ENCODE measurements at regions not wholly inside any gene's neighbourhood (a gene's known extent, or its start where the extent isn't known, plus 50 kb on each side); places are given as distances from the start of the nearest gene placed in this dataset.
A peak's percentile ranks its signal among the peaks of the same experiment; 100 is the strongest.

DNA sequence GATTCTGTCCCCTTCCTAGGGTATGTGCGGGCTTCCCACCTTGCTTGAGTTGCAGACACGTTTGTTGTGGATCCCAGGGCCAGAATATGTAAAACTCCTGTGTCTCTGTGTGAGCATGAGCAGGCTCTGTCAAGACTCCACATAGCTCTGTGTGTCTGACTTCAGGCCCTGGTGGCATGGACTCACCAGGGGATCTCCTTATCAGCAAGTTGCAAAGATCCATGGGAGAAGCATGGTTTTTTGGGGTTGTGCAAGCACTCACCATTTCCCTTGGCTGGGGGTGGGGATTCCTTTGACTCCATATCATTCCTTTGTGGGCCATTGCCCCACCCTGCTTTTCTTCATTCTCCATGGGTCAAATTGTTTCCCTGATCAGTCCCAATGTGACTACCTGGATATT, 205.6 kb downstream of the TUSC1 start:
- H3K36me3 ChIP-seq: no peaks in the 10 kb centered on the region
- H3K4me3 ChIP-seq: no peak overlapping the region
- 56% methylated on average over 2 of the region's 2 CpGs; no CpG with 5 or more reads in 1 of the 2 donors for WGBS, 2 donors (ENCODE audit: low coverage in 1 of 2)
- no peaks in the 10 kb centered on the region for H3K27me3 ChIP-seq
- H3K9me3 ChIP-seq: no peaks in the 10 kb centered on the region
- no peak for DNase-seq
- TF ChIP-seq EP300 (IDR thresholded peaks at IDR 0.05; ENCODE audit: low read depth) (no peak), POLR2AphosphoS5 (IDR thresholded peaks at IDR 0.05) (no peak), POLR2A (IDR thresholded peaks at IDR 0.05) (no peak)
- TF ChIP-seq, protein P1, sequence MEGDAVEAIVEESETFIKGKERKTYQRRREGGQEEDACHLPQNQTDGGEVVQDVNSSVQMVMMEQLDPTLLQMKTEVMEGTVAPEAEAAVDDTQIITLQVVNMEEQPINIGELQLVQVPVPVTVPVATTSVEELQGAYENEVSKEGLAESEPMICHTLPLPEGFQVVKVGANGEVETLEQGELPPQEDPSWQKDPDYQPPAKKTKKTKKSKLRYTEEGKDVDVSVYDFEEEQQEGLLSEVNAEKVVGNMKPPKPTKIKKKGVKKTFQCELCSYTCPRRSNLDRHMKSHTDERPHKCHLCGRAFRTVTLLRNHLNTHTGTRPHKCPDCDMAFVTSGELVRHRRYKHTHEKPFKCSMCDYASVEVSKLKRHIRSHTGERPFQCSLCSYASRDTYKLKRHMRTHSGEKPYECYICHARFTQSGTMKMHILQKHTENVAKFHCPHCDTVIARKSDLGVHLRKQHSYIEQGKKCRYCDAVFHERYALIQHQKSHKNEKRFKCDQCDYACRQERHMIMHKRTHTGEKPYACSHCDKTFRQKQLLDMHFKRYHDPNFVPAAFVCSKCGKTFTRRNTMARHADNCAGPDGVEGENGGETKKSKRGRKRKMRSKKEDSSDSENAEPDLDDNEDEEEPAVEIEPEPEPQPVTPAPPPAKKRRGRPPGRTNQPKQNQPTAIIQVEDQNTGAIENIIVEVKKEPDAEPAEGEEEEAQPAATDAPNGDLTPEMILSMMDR (IDR thresholded peaks at IDR 0.05): no peak
- H3K4me1 ChIP-seq: no peaks in the 10 kb centered on the region
- no peak overlapping the region for H3K27ac ChIP-seq
- in situ Hi-C loops (cut with MboI; ENCODE audit: low pct_ligation_motif_present in 1 of 4, low pct_unique_long_range_greater_than_20kb in 1 of 4, low sequenced_read_pairs in 3 of 4): no loop called here
- intact Hi-C loops (cut with DNase I; ENCODE audit: low total_unique reads): no loop called here

DNA sequence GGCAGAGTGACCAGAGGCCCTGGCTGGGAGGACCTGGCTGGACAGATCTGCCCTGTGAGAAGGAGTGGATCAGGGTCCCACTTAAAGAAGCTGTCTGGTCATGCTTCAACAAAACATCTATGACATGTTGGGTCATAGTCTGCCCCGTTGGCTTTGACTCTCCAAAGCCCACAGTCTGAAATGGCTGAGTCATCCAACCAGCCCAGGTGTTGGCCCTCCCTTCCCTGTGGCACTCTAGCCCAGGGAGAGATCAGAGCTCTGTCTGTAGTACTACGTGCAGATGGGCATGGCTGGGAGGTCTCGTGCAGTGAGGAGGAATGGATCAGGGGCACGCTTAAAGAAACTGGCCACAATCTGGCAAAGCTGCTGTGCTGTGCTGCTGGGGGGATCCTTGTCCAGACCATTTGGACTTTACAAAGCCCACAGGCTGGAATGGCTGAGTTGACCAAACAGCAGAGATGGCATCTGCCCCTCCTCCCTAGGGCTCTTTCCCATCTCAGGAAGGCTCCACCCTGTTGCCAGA, 206.1 kb downstream of the TUSC1 start:
- TF ChIP-seq POLR2A (IDR thresholded peaks at IDR 0.05) (no peak), EP300 (IDR thresholded peaks at IDR 0.05; ENCODE audit: low read depth) (no peak), POLR2AphosphoS5 (IDR thresholded peaks at IDR 0.05) (no peak)
- TF ChIP-seq, protein P1 (IDR thresholded peaks at IDR 0.05): no peak
- in situ Hi-C loops (cut with MboI; ENCODE audit: low pct_ligation_motif_present in 1 of 4, low pct_unique_long_range_greater_than_20kb in 1 of 4, low sequenced_read_pairs in 3 of 4) (no loop called here), intact Hi-C loops (cut with DNase I; ENCODE audit: low total_unique reads) (no loop called here)
- no peak overlapping the region for H3K4me3 ChIP-seq
- no peak overlapping the region for H3K27ac ChIP-seq
- H3K4me1 ChIP-seq: no peaks in the 10 kb centered on the region
- H3K27me3 ChIP-seq: no peaks in the 10 kb centered on the region
- no peaks in the 10 kb centered on the region for H3K36me3 ChIP-seq
- 85 to 100% methylated on average over 2 to 4 of the region's 4 CpGs for WGBS, 2 donors (ENCODE audit: low coverage in 1 of 2)
- no peak for DNase-seq
- no peaks in the 10 kb centered on the region for H3K9me3 ChIP-seq

DNA sequence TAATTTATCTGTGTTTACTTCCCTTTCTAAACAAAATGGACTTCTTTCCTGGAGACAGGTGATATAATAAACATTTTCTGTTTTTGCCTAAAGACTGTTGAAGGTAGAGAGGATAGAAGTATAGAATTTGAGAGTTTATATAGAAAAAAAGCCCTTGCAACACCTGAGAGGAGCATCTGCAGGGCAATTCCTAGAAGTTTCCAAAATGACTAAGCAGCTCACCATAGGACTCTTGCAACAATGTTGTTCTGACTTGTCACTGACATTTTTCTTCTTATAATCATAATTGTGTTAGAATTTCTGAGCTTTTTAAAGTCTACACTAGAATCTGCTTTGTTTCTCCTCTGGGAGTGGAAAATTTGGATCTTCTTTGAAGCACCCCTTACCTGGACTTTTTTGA, 216.8 kb downstream of the TUSC1 start:
- Histone ChIP-seq H3K27ac (no peak overlapping the region), H3K4me3 (no peak overlapping the region), H3K36me3 (no peaks in the 10 kb centered on the region), H3K9me3 (no peaks in the 10 kb centered on the region), H3K27me3 (no peaks in the 10 kb centered on the region), H3K4me1 (peaks cover 0 to 11% (median 0%) of the 10 kb centered on the region in 4 donors)
- intact Hi-C loops (cut with DNase I; ENCODE audit: low total_unique reads) (no loop called here), in situ Hi-C loops (cut with MboI; ENCODE audit: low pct_ligation_motif_present in 1 of 4, low pct_unique_long_range_greater_than_20kb in 1 of 4, low sequenced_read_pairs in 3 of 4) (no loop called here)
- TF ChIP-seq EP300 (IDR thresholded peaks at IDR 0.05; ENCODE audit: low read depth) (no peak), POLR2AphosphoS5 (IDR thresholded peaks at IDR 0.05) (no peak), POLR2A (IDR thresholded peaks at IDR 0.05) (no peak)
- TF ChIP-seq, protein P1 (IDR thresholded peaks at IDR 0.05): no peak
- DNase-seq: no peak

DNA sequence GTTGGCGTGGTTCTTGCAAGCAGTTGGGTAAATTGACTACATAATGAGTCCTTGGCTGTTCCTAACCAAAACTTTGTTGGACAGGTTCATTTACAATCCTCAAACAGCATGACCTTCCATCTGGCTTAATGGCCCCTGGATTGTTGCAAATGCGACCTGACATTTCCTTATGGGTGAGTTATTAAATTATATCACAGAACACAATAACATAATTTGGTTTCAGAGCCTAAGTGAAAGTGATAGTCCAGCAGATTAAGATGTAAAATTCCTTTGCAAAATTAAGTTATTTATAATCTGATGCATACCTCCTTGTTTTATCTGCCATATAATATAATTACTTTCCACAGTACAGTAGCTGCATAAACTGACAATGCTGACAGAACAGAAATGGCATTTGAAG, 224.4 kb downstream of the TUSC1 start:
- no peaks in the 10 kb centered on the region for H3K9me3 ChIP-seq
- TF ChIP-seq, protein P1 (IDR thresholded peaks at IDR 0.05): no peak
- TF ChIP-seq EP300 (IDR thresholded peaks at IDR 0.05; ENCODE audit: low read depth) (no peak), POLR2AphosphoS5 (IDR thresholded peaks at IDR 0.05) (no peak), POLR2A (IDR thresholded peaks at IDR 0.05) (no peak)
- no peaks in the 10 kb centered on the region for H3K27me3 ChIP-seq
- H3K4me3 ChIP-seq: no peak overlapping the region
- WGBS, 2 donors (ENCODE audit: low coverage in 1 of 2): 22 to 44% methylated on average over 2 of the region's 2 CpGs
- H3K36me3 ChIP-seq: no peaks in the 10 kb centered on the region
- in situ Hi-C loops (cut with MboI; ENCODE audit: low pct_ligation_motif_present in 1 of 4, low pct_unique_long_range_greater_than_20kb in 1 of 4, low sequenced_read_pairs in 3 of 4): no loop called here
- H3K4me1 ChIP-seq: peaks cover 0 to 5% (median 0%) of the 10 kb centered on the region in 4 donors
- H3K27ac ChIP-seq: no peak overlapping the region
- intact Hi-C loops (cut with DNase I; ENCODE audit: low total_unique reads): no loop called here
- peak; percentile 15 for DNase-seq

Data from transverse colon (tissue), 4 donors.